ENCODE measurements at regions not wholly inside any gene's neighbourhood (a gene's known extent, or its start where the extent isn't known, plus 50 kb on each side); places are given as distances from the start of the nearest gene placed in this dataset.

DNA sequence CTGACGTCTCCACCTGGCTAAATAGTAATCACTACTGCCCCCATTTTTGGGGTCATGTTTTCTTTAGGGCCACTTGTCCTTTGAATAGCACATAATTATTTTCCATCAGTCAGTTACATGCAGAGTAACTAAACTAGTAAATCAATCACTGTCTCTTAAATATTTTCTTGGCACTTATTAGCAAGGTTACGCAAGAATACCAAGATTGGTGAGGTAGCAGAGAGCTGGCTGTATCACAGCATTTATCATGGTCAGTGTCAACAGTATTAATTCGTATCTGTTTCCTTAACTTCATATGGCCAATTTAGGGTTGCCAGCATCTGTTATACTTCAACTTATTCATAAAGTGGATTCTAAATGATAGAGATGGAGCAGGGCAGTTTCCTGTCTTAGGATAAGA lies 346.8 kb upstream of the FAM174A start:
- DNase-seq (ENCODE audit: low read depth, low spot score): no peak
- CTCF ChIA-PET: no interaction called here

DNA sequence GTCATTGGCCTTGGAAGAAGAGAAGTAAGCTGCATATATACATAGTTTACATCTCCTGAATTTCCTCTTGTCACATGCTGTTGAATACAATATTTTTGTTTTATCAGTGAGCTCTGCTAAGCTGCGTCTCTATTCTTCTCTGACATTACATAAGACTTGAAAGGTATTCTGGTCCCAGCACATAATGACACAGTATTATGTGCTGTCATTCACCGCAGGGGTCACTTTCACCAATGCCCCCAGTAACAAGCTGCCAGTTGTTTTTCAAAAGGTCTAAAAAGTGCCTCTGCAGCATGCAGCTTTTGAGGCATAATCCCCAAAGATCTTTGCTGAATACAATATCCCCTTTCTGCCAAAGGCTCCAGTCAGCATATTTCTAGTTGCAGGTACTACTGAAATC lies 349.0 kb upstream of the FAM174A start:
- ChIA-PET POLR2A (no interaction called here), CTCF (no interaction called here)
- TF ChIP-seq, protein P1, sequence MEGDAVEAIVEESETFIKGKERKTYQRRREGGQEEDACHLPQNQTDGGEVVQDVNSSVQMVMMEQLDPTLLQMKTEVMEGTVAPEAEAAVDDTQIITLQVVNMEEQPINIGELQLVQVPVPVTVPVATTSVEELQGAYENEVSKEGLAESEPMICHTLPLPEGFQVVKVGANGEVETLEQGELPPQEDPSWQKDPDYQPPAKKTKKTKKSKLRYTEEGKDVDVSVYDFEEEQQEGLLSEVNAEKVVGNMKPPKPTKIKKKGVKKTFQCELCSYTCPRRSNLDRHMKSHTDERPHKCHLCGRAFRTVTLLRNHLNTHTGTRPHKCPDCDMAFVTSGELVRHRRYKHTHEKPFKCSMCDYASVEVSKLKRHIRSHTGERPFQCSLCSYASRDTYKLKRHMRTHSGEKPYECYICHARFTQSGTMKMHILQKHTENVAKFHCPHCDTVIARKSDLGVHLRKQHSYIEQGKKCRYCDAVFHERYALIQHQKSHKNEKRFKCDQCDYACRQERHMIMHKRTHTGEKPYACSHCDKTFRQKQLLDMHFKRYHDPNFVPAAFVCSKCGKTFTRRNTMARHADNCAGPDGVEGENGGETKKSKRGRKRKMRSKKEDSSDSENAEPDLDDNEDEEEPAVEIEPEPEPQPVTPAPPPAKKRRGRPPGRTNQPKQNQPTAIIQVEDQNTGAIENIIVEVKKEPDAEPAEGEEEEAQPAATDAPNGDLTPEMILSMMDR (IDR thresholded peaks at IDR 0.05; ENCODE audit: insufficient read depth, low read length, missing control alignments): no peak
- DNase-seq (ENCODE audit: low read depth, low spot score): no peak
- no peak overlapping the region for H3K4me3 ChIP-seq (ENCODE audit: low read depth, low read length)

More for the DNA sequence above, 346.8 kb upstream of the FAM174A start:
- POLR2A ChIA-PET: no interaction called here
- TF ChIP-seq, protein P1 (IDR thresholded peaks at IDR 0.05; ENCODE audit: insufficient read depth, low read length, missing control alignments): no peak
- no peak overlapping the region for H3K4me3 ChIP-seq (ENCODE audit: low read depth, low read length)

DNA sequence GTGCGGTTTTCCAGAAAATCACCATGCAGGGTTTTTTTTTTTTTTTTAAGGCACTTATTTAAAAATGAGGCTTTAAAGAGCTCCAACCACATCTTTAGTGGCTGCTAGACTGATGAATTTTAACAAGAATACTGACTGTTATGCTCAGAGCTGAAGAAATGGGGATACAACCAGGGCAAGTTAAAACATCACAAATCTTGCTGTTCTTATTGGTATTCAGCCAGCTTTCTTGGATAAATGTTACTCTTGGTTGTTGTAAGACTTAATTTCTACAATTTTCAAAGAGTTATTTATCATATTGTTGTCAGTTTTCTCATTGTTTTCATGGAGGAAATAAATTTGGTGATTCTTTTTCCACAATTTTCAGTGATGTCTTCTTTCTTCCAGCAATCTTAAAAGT lies 352.8 kb upstream of the FAM174A start:
- no peak for DNase-seq (ENCODE audit: low read depth, low spot score)
- TF ChIP-seq, protein P1 (IDR thresholded peaks at IDR 0.05; ENCODE audit: insufficient read depth, low read length, missing control alignments): no peak
- ChIA-PET POLR2A (no interaction called here), CTCF (no interaction called here)
- no peak overlapping the region for H3K4me3 ChIP-seq (ENCODE audit: low read depth, low read length)

DNA sequence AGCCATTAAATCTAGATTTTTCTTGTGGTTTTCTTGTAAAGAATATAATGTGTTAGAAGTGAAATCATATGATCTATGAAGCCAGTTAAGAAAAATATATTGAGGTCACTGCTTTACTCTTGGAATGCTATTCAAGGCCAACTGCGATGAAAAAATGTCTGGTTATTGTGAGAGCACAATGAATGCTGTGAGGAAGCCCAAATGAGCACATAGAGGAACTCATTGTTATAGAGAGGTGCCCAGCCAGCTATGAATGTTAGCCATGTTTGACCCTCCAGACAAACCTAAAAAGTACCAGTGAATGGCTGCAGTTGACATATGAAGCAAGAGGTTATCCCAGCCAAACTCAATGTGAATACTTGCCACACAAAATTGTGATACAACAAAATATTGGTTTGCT lies 359.8 kb upstream of the FAM174A start:
- no peak for DNase-seq (ENCODE audit: low read depth, low spot score)
- TF ChIP-seq, protein P1 (IDR thresholded peaks at IDR 0.05; ENCODE audit: insufficient read depth, low read length, missing control alignments): no peak
- H3K4me3 ChIP-seq (ENCODE audit: low read depth, low read length): no peak overlapping the region
- CTCF ChIA-PET: no interaction called here
- POLR2A ChIA-PET: no interaction called here

DNA sequence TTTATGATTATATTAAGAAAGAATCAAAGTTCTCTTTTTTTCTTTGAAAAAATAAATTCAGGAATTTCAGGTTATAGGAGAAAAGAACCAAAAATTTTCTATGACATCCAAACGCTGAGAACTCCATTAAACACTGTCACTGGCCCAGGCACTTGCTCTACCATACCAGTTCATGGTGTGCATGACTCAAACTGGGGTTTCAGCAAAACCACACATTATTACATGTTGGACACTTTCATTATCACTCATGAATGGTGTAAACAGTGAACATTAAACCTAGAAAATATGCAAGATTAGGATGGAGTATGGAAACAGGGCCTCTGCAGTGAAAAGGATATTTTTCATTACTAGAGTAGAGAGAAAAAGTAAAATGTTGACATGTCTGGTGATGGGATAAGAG lies 369.9 kb upstream of the FAM174A start:
- ChIA-PET POLR2A (no interaction called here), CTCF (no interaction called here)
- no peak for DNase-seq (ENCODE audit: low read depth, low spot score)
- H3K4me3 ChIP-seq (ENCODE audit: low read depth, low read length): no peak overlapping the region
- TF ChIP-seq, protein P1 (IDR thresholded peaks at IDR 0.05; ENCODE audit: insufficient read depth, low read length, missing control alignments): no peak

DNA sequence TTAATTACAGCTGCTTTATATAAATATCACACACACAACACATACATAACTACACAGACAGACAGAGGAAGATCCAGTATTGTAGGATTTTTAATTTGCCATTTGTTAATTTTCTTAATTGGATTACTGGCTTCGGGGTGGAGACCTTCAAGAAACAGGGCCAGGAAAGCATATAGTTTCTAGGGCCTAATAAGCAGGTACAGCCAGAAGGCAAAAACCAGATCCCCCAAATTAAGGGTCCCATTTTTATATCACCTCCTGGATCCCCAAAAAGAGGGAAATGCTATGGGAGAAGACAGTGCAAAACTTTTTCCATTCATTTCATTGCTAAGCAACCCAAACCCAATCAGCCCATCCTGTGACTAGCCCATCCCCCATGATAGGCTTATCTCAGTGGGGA lies 373.3 kb upstream of the FAM174A start:
- DNase-seq (ENCODE audit: low read depth, low spot score): no peak
- H3K4me3 ChIP-seq (ENCODE audit: low read depth, low read length): no peak overlapping the region
- TF ChIP-seq, protein P1 (IDR thresholded peaks at IDR 0.05; ENCODE audit: insufficient read depth, low read length, missing control alignments): no peak
- ChIA-PET POLR2A (no interaction called here), CTCF (no interaction called here)

Measured in AG04449 (cell line).